GM12875 (cell line): ENCODE measurements at regions not wholly inside any gene's neighbourhood (a gene's known extent, or its start where the extent isn't known, plus 50 kb on each side); places are given as distances from the start of the nearest gene placed in this dataset.

Experiments used
- H3K4me3 ChIP-seq: one replicate; pipeline ENCODE4 v1.5.1; 2011; ENCODE audit warnings: low read depth, low read length, control low read depth
- CTCF ChIP-seq: IDR thresholded peaks from 2 replicates; pipeline ENCODE4 v1.5.1; 2011; ENCODE audit warnings: low read depth, mild to moderate bottlenecking, control low read depth, inconsistent platforms, low read length, moderate library complexity, borderline replicate concordance; ENCODE audit not compliant: insufficient read depth

GRCh38 chr13:34435338-34435737 is 506.7 kb upstream of the NBEA start:
- TF ChIP-seq CTCF, result no peak
- no peak overlapping the region for H3K4me3 ChIP-seq

GRCh38 chr13:34437873-34438272 is 504.2 kb upstream of the NBEA start:
- no peak overlapping the region for H3K4me3 ChIP-seq
- no peak for TF ChIP-seq CTCF

- no peak overlapping the region for H3K4me3 ChIP-seq
- TF ChIP-seq CTCF, result no peak
Observed at GRCh38 chr13:34452831-34453230, 489.2 kb upstream of the NBEA start.

- no peak overlapping the region for H3K4me3 ChIP-seq
Observed at GRCh38 chr13:34458756-34459715, 483.0 kb upstream of the NBEA start.

GRCh38 chr13:34459856-34460255 is 482.2 kb upstream of the NBEA start:
- TF ChIP-seq CTCF, result no peak

More at GRCh38 chr13:34458756-34459715, 483.0 kb upstream of the NBEA start:
- no peak for TF ChIP-seq CTCF

GRCh38 chr13:34462843-34463242 is 479.2 kb upstream of the NBEA start:
- no peak overlapping the region for H3K4me3 ChIP-seq
- TF ChIP-seq CTCF, result no peak

More at GRCh38 chr13:34459856-34460255, 482.2 kb upstream of the NBEA start:
- H3K4me3 ChIP-seq, result no peak overlapping the region

GRCh38 chr13:34464011-34464410 is 478.1 kb upstream of the NBEA start:
- no peak for TF ChIP-seq CTCF
- no peak overlapping the region for H3K4me3 ChIP-seq
